ENCODE measurements at regions not wholly inside any gene's neighbourhood (a gene's known extent, or its start where the extent isn't known, plus 50 kb on each side); places are given as distances from the start of the nearest gene placed in this dataset.

GRCh38 chr1:30064547-30064946, 658.8 kb downstream of the MATN1 start:
- TF ChIP-seq, protein P1, sequence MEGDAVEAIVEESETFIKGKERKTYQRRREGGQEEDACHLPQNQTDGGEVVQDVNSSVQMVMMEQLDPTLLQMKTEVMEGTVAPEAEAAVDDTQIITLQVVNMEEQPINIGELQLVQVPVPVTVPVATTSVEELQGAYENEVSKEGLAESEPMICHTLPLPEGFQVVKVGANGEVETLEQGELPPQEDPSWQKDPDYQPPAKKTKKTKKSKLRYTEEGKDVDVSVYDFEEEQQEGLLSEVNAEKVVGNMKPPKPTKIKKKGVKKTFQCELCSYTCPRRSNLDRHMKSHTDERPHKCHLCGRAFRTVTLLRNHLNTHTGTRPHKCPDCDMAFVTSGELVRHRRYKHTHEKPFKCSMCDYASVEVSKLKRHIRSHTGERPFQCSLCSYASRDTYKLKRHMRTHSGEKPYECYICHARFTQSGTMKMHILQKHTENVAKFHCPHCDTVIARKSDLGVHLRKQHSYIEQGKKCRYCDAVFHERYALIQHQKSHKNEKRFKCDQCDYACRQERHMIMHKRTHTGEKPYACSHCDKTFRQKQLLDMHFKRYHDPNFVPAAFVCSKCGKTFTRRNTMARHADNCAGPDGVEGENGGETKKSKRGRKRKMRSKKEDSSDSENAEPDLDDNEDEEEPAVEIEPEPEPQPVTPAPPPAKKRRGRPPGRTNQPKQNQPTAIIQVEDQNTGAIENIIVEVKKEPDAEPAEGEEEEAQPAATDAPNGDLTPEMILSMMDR (IDR thresholded peaks at IDR 0.05), result no peak
- no peak for TF ChIP-seq EP300 (IDR thresholded peaks at IDR 0.05)

Measured in ovary (tissue), 3 donors.